ENCODE measurements at regions not wholly inside any gene's neighbourhood (a gene's known extent, or its start where the extent isn't known, plus 50 kb on each side); places are given as distances from the start of the nearest gene placed in this dataset.

- H3F3A ChIP-seq (ENCODE audit: insufficient read depth) = peaks cover 15% of the 10 kb centered on the region; the same call in 1 of the 2 replicates
- H3K9ac ChIP-seq = no peak overlapping the region
- no peak overlapping the region; the same call in 1 of the 2 replicates for H2AFZ ChIP-seq
- peak; percentile 75 for DNase-seq
- TF ChIP-seq EZH2 (IDR thresholded peaks at IDR 0.05; ENCODE audit: insufficient read depth, poor library complexity, severe bottlenecking) = no peak
- TF ChIP-seq EZH2phosphoT487 (IDR thresholded peaks at IDR 0.05; ENCODE audit: insufficient read depth, low read depth) = no peak
- no peak overlapping the region for H3K27ac ChIP-seq
- no peak overlapping the region for H3K4me3 ChIP-seq
- H3K36me3 ChIP-seq (ENCODE audit: low read depth) = no peaks in the 10 kb centered on the region
- H3K79me2 ChIP-seq (ENCODE audit: insufficient read depth) = no peaks in the 10 kb centered on the region
- peaks cover 19% of the 10 kb centered on the region for H3K4me1 ChIP-seq (ENCODE audit: insufficient read depth)
- 25 to 26% methylated on average over 4 of the region's 4 CpGs for WGBS, 2 experiments (ENCODE audit: low coverage in 1 of 2, low lambda C conversion rate in 2 of 2, missing lambda C conversion rate in 2 of 2)
- H4K20me1 ChIP-seq (ENCODE audit: insufficient read depth) = no peaks in the 10 kb centered on the region
- H3K9me2 ChIP-seq (ENCODE audit: insufficient read depth) = no peaks in the 10 kb centered on the region
- no peaks in the 10 kb centered on the region for H3K27me3 ChIP-seq (replicated peaks; ENCODE audit: insufficient read depth)
- in situ Hi-C loops (cut with MboI) = no loop called here
- H3K4me2 ChIP-seq (ENCODE audit: unreplicated experiment) = no peak overlapping the region
- no peaks in the 10 kb centered on the region for H3K9me3 ChIP-seq (ENCODE audit: low read depth)
Measured at GRCh38 chr2:12931186-12931844, 214.6 kb downstream of the TRIB2 start.

GRCh38 chr2:12932192-12932591 lies 215.5 kb downstream of the TRIB2 start:
- peaks cover 15% of the 10 kb centered on the region; the same call in 1 of the 2 replicates for H3F3A ChIP-seq (ENCODE audit: insufficient read depth)
- WGBS, 2 experiments (ENCODE audit: low coverage in 1 of 2, low lambda C conversion rate in 2 of 2, missing lambda C conversion rate in 2 of 2) = 55 to 60% methylated on average over 3 of the region's 3 CpGs
- no peak overlapping the region for H3K27ac ChIP-seq
- H3K4me1 ChIP-seq (ENCODE audit: insufficient read depth) = peaks cover 19% of the 10 kb centered on the region
- in situ Hi-C loops (cut with MboI) = no loop called here
- H3K36me3 ChIP-seq (ENCODE audit: low read depth) = no peaks in the 10 kb centered on the region
- TF ChIP-seq EZH2phosphoT487 (IDR thresholded peaks at IDR 0.05; ENCODE audit: insufficient read depth, low read depth) = no peak
- no peak for TF ChIP-seq EZH2 (IDR thresholded peaks at IDR 0.05; ENCODE audit: insufficient read depth, poor library complexity, severe bottlenecking)
- no peak overlapping the region for H3K4me3 ChIP-seq
- H2AFZ ChIP-seq = no peak overlapping the region
- DNase-seq = no peak
- H3K79me2 ChIP-seq (ENCODE audit: insufficient read depth) = no peaks in the 10 kb centered on the region
- no peaks in the 10 kb centered on the region for H3K9me3 ChIP-seq (ENCODE audit: low read depth)
- no peaks in the 10 kb centered on the region for H4K20me1 ChIP-seq (ENCODE audit: insufficient read depth)
- H3K9ac ChIP-seq = no peak overlapping the region
- H3K27me3 ChIP-seq (replicated peaks; ENCODE audit: insufficient read depth) = no peaks in the 10 kb centered on the region
- H3K4me2 ChIP-seq (ENCODE audit: unreplicated experiment) = no peak overlapping the region
- no peaks in the 10 kb centered on the region for H3K9me2 ChIP-seq (ENCODE audit: insufficient read depth)

- Histone ChIP-seq H3K27ac (no peak overlapping the region), H4K20me1 (ENCODE audit: insufficient read depth) (no peaks in the 10 kb centered on the region), H3K9ac (no peak overlapping the region), H3K4me3 (no peak overlapping the region), H3K27me3 (replicated peaks; ENCODE audit: insufficient read depth) (no peaks in the 10 kb centered on the region), H3K9me3 (ENCODE audit: low read depth) (no peaks in the 10 kb centered on the region), H3K9me2 (ENCODE audit: insufficient read depth) (no peaks in the 10 kb centered on the region), H3K36me3 (ENCODE audit: low read depth) (no peaks in the 10 kb centered on the region), H3K4me2 (ENCODE audit: unreplicated experiment) (no peak overlapping the region), H3F3A (ENCODE audit: insufficient read depth) (peaks cover under 1% of the 10 kb centered on the region; the same call in 1 of the 2 replicates), H3K79me2 (ENCODE audit: insufficient read depth) (no peaks in the 10 kb centered on the region), H3K4me1 (ENCODE audit: insufficient read depth) (peaks cover 5% of the 10 kb centered on the region), H2AFZ (no peak overlapping the region)
- no peak for DNase-seq
- in situ Hi-C loops (cut with MboI) = no loop called here
- TF ChIP-seq EZH2 (IDR thresholded peaks at IDR 0.05; ENCODE audit: insufficient read depth, poor library complexity, severe bottlenecking) (no peak), EZH2phosphoT487 (IDR thresholded peaks at IDR 0.05; ENCODE audit: insufficient read depth, low read depth) (no peak)
- 87 to 91% methylated on average over 6 of the region's 6 CpGs for WGBS, 2 experiments (ENCODE audit: low coverage in 1 of 2, low lambda C conversion rate in 2 of 2, missing lambda C conversion rate in 2 of 2)
Measured at GRCh38 chr2:12934146-12934756, 217.5 kb downstream of the TRIB2 start.

DNA sequence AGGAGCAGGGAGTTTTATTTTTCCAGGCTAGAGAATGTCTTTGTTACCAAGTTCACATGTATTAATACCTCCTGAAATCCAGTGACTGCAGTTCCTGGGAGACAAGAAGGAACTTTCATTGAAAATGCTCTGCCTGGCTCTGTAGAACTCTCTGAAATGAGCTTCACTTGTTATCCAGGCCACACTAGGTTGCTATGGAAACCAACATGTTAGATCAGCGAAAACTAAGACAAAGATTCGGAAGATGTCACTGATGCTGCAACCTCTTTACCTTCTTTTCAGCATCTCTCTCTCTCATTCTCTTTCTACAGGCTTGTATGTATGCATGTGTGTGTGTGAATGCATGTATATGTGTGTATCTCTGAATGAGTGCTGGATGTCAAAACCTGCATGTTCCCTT lies 218.5 kb downstream of the TRIB2 start:
- Histone ChIP-seq H3K9me2 (ENCODE audit: insufficient read depth) (no peaks in the 10 kb centered on the region), H2AFZ (no peak overlapping the region), H3K79me2 (ENCODE audit: insufficient read depth) (no peaks in the 10 kb centered on the region), H3K27ac (no peak overlapping the region), H3K9ac (no peak overlapping the region), H3K4me3 (no peak overlapping the region), H3K9me3 (ENCODE audit: low read depth) (no peaks in the 10 kb centered on the region), H3K4me1 (ENCODE audit: insufficient read depth) (0 out of 2 replicates have a peak, but pooled peaks cover under 1% of the 10 kb centered on the region), H3K36me3 (ENCODE audit: low read depth) (no peaks in the 10 kb centered on the region), H3K4me2 (ENCODE audit: unreplicated experiment) (no peak overlapping the region), H4K20me1 (ENCODE audit: insufficient read depth) (no peaks in the 10 kb centered on the region), H3F3A (ENCODE audit: insufficient read depth) (no peaks in the 10 kb centered on the region), H3K27me3 (replicated peaks; ENCODE audit: insufficient read depth) (no peaks in the 10 kb centered on the region)
- 95 to 100% methylated on average over 2 of the region's 2 CpGs for WGBS, 2 experiments (ENCODE audit: low coverage in 1 of 2, low lambda C conversion rate in 2 of 2, missing lambda C conversion rate in 2 of 2)
- in situ Hi-C loops (cut with MboI) = no loop called here
- TF ChIP-seq EZH2phosphoT487 (IDR thresholded peaks at IDR 0.05; ENCODE audit: insufficient read depth, low read depth) = no peak
- no peak for TF ChIP-seq EZH2 (IDR thresholded peaks at IDR 0.05; ENCODE audit: insufficient read depth, poor library complexity, severe bottlenecking)
- no peak for DNase-seq

Data from GM23248 (cell line).